AG09309 (cell line): ENCODE measurements at regions not wholly inside any gene's neighbourhood (a gene's known extent, or its start where the extent isn't known, plus 50 kb on each side); places are given as distances from the start of the nearest gene placed in this dataset.

Experiments used
- DNase-seq: peaks from one replicate; pipeline ENCODE4 v3.0.0-alpha.2; 2010; ENCODE audit warnings: low read depth
- H3K4me3 ChIP-seq: 2 replicates; pipeline ENCODE4 v1.5.1; 2011; ENCODE audit warnings: mild to moderate bottlenecking, low read depth, low read length, moderate library complexity; ENCODE audit not compliant: control insufficient read depth
- TF ChIP-seq, protein P1 (sequence below): IDR thresholded peaks from 2 replicates; pipeline ENCODE4 v1.5.1; 2011; ENCODE audit warnings: mild to moderate bottlenecking, low read depth, low read length, inconsistent platforms; ENCODE audit not compliant: insufficient read depth, control insufficient read depth; ENCODE audit errors: missing control alignments

GRCh38 chr17:13941781-13942180 lies 127.5 kb upstream of the COX10 start:
- no peak for DNase-seq
- no peak overlapping the region for H3K4me3 ChIP-seq

GRCh38 chr17:13943909-13944308 lies 125.4 kb upstream of the COX10 start:
- no peak for DNase-seq
- no peak overlapping the region for H3K4me3 ChIP-seq
- TF ChIP-seq, protein P1, sequence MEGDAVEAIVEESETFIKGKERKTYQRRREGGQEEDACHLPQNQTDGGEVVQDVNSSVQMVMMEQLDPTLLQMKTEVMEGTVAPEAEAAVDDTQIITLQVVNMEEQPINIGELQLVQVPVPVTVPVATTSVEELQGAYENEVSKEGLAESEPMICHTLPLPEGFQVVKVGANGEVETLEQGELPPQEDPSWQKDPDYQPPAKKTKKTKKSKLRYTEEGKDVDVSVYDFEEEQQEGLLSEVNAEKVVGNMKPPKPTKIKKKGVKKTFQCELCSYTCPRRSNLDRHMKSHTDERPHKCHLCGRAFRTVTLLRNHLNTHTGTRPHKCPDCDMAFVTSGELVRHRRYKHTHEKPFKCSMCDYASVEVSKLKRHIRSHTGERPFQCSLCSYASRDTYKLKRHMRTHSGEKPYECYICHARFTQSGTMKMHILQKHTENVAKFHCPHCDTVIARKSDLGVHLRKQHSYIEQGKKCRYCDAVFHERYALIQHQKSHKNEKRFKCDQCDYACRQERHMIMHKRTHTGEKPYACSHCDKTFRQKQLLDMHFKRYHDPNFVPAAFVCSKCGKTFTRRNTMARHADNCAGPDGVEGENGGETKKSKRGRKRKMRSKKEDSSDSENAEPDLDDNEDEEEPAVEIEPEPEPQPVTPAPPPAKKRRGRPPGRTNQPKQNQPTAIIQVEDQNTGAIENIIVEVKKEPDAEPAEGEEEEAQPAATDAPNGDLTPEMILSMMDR = no peak

More at GRCh38 chr17:13941781-13942180, 127.5 kb upstream of the COX10 start:
- TF ChIP-seq, protein P1 = no peak

DNA sequence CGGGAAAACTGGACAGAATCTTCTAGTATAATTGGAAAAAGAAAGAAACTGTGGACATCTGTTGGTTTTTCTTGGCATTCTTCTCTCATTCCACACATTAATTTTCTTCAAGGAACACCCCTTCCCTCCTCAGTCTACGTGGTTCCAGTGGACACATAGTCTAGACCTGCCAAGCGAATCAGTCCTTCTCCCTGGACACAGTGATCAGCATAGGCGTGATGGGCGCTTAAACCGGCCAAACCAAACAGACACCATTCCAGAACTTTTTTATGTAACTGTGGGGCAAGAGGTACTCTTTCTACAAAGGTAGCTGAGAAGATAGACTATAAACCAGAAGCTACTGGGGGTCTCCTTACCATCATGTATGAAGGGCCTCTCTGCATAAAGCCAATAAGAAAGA lies 121.8 kb upstream of the COX10 start:
- TF ChIP-seq, protein P1 = no peak
- H3K4me3 ChIP-seq = no peak overlapping the region
- DNase-seq = no peak

DNA sequence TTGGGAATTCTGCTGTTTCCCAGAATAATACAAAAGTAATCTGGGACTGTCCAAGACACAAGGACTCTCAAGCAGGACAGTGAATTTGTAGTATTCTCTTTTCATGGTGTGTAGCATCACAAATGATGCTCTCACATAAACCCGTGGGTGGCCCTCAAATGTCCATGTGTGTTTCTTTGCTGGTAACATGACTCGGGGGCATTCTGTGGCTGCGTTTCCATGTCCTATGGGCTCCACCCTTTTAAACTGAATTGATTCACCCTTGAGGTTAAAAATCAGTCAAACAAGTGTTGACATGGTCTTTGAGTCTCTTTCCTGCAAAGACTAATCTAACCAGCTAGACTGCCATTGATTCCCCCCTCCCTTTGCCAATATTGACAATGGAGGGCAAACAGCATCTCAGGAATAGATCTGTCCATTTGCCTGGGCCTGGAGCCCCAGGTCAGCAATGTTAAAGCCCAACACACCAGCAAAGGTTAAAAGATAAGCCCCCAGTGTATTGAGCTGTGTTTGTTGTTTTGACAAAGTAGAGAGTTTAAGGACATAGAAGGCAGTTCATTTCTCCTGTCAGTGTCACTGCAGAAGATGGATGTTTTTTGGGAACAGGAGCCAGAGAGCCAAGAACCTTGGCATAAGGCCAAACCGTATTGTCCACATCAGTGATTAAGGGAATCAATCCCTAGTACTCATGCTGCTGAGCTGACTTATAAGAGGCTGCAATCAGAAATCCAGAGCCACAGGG lies 117.1 kb upstream of the COX10 start:
- no peak for DNase-seq
- no peak overlapping the region for H3K4me3 ChIP-seq
- TF ChIP-seq, protein P1 = no peak

DNA sequence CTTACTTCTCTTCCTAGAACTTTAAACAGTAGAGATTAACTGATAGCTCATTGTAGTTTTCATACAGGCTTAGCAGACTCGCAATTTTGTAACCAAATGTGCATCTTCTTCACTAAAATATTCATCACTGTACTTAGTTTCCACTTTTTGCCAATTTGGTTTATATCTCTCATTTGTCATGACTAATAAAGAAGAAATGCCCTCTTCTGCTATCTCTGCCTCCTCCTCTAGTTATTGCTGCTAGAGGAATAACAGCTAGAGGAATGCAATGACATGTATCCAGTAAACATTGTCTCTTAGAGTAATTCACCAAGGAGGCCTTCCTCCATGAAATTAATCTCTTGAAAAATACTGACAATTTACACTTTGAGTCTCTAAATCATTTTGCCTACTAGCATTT lies 115.5 kb upstream of the COX10 start:
- no peak overlapping the region for H3K4me3 ChIP-seq
- DNase-seq = peak; percentile 37
- TF ChIP-seq, protein P1 = no peak

- peak; percentile 48 for DNase-seq
- H3K4me3 ChIP-seq = no peak overlapping the region
- TF ChIP-seq, protein P1 = no peak
These were observed 111.7 kb upstream of the COX10 start for GRCh38 chr17:13957636-13958035.
